ENCODE measurements at regions not wholly inside any gene's neighbourhood (a gene's known extent, or its start where the extent isn't known, plus 50 kb on each side); places are given as distances from the start of the nearest gene placed in this dataset.

DNA sequence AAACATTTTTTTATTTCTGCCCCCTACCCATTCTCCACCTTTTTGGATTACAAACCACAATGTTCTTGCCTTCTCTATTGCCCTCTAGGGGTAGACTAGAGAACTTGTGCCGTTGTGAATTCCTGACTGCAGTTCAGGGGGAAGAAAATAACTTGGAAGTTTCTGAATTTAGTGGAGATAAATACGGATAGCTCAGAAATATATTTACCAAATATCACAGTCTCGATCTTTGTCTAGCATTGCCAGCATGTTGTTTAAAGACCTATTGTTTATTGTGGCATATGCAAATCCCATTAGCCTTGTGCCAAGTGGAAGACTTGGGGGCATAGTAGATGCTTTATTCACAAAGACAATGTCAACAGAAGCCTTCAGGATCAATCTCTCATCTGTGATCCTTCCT, 154.1 kb upstream of the MMS22L start:
- TF ChIP-seq CTCF (IDR thresholded peaks at IDR 0.05) (peak in 2 of 4 experiments; percentile 17 to 34), POLR2A (IDR thresholded peaks at IDR 0.05) (no peak), POLR2AphosphoS5 (IDR thresholded peaks at IDR 0.05) (no peak), EP300 (IDR thresholded peaks at IDR 0.05) (no peak)

All from sigmoid colon (tissue), 4 donors.